NT2/D1 (cell line): ENCODE measurements at regions not wholly inside any gene's neighbourhood (a gene's known extent, or its start where the extent isn't known, plus 50 kb on each side); places are given as distances from the start of the nearest gene placed in this dataset.

ENCODE experiments used
- YY1 ChIP-seq: IDR thresholded peaks from 2 replicates; pipeline ENCODE4 v1.6.1; 2011; ENCODE audit not compliant: insufficient read length, insufficient read depth
- ZNF274 ChIP-seq: IDR thresholded peaks from 2 replicates; pipeline ENCODE4 v1.6.1; 2011; ENCODE audit warnings: mild to moderate bottlenecking, low read depth, low read length

DNA sequence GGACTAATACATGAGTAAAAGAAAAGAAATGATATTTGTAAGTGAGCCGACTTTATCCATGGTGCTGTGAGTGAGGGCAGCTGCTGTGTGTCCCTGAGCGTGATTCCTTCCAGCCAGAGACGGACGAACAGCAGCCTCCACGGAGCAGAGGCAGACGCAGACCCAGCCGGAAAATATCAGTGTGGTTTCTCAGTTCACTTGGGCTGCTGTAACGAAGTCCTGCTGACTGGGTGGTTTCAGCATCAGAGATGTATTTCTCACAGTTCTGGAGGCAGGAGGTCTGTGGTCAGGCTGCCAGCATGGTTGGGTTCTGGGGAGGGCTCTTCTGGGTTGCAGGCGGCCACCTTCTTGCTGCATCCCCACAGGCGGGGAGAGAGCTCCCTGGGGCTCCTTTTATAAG, 375.6 kb downstream of the GLRX3 start:
- TF ChIP-seq YY1 (no peak), ZNF274 (no peak)
